HEK293 (cell line): ENCODE measurements at regions not wholly inside any gene's neighbourhood (a gene's known extent, or its start where the extent isn't known, plus 50 kb on each side); places are given as distances from the start of the nearest gene placed in this dataset.
"Not testable (repeated sequence)": the region's sequence is repeated elsewhere in the genome, so short reads cannot be mapped to it uniquely, and the experiment has no call there.

Source experiments
- CTCF ChIA-PET: fragments of 350-600 bp; formaldehyde crosslinking; extraction: SDS; loops from one replicate; lab custom pipeline; 2021; ENCODE audit warnings: antibody characterized with exemption; lab: Yijun Ruan, JAX
- POLR2A ChIA-PET: fragments of 300-600 bp; formaldehyde crosslinking; extraction: SDS; loops from one replicate; lab custom pipeline; 2020; ENCODE audit warnings: antibody characterized with exemption, inconsistent platforms; lab: Yijun Ruan, JAX
- H3K27ac ChIP-seq: fragments of 200-500 bp; sonication (Bioruptor generic); 2 replicates; pipeline ENCODE4 v1.5.1; 2014; ENCODE audit warnings: low read depth, low read length, control low read depth, inconsistent platforms; ENCODE audit errors: extremely low read depth
- H3K36me3 ChIP-seq, 2 experiments: fragments of 200-500 bp in 1 of 2; sonication (Bioruptor generic) in 1 of 2; 1 replicate in 1 of 2; 2 replicates in 1 of 2; pipeline ENCODE4 v1.5.1; 2014 to 2017; ENCODE audit warnings: inconsistent platforms in 2 of 2, low read length in 2 of 2; ENCODE audit not compliant: control insufficient read depth in 2 of 2, insufficient read depth in 1 of 2
- H3K4me1 ChIP-seq: fragments of 200-500 bp; sonication (Bioruptor generic); 2 replicates; pipeline ENCODE4 v1.5.1; 2014; ENCODE audit warnings: mild to moderate bottlenecking, low read length, inconsistent platforms; ENCODE audit not compliant: control insufficient read depth, insufficient read depth
- H3K4me3 ChIP-seq: 2 replicates; pipeline ENCODE4 v1.5.1; 2011; ENCODE audit warnings: low read depth, mild to moderate bottlenecking, control low read depth, low read length, moderate library complexity
- H3K9me3 ChIP-seq: fragments of 200-500 bp; sonication (Bioruptor generic); 2 replicates; pipeline ENCODE4 v1.5.1; 2014; ENCODE audit warnings: low read depth, low read length, inconsistent platforms; ENCODE audit not compliant: control insufficient read depth, insufficient read depth
- EGR2 ChIP-seq: fragments of 450-650 bp; formaldehyde crosslinking; IDR thresholded peaks from 2 replicates; pipeline ENCODE4 v1.5.1; 2016; ENCODE audit warnings: low read depth, missing biosample characterization, missing genetic modification characterization
- HOXA7 ChIP-seq: sonication (generic); formaldehyde crosslinking; IDR thresholded peaks from 2 replicates; pipeline ENCODE4 v1.8.1; 2022; ENCODE audit warnings: missing genetic modification reagents, borderline replicate concordance
- SALL2 ChIP-seq: fragments of 450-650 bp; formaldehyde crosslinking; IDR thresholded peaks from 2 replicates; pipeline ENCODE4 v1.5.0; 2017; ENCODE audit warnings: missing biosample characterization, mild to moderate bottlenecking, missing genetic modification characterization, borderline replicate concordance
- YY2 ChIP-seq: fragments of 450-650 bp; formaldehyde crosslinking; IDR thresholded peaks from 2 replicates; pipeline ENCODE4 v1.5.1; 2016; ENCODE audit warnings: missing biosample characterization, missing genetic modification characterization
- ZBTB6 ChIP-seq: fragments of 450-650 bp; formaldehyde crosslinking; IDR thresholded peaks from 2 replicates; pipeline ENCODE4 v1.5.1; 2017; ENCODE audit warnings: missing biosample characterization, missing genetic modification characterization
- ZNF140 ChIP-seq: fragments of 450-650 bp; formaldehyde crosslinking; IDR thresholded peaks from 2 replicates; pipeline ENCODE4 v1.5.1; 2016; ENCODE audit warnings: missing biosample characterization, missing genetic modification characterization
- ZNF202 ChIP-seq: fragments of 450-650 bp; formaldehyde crosslinking; IDR thresholded peaks from 2 replicates; pipeline ENCODE4 v1.5.1; 2016; ENCODE audit warnings: missing biosample characterization, missing genetic modification characterization, borderline replicate concordance
- ZNF239 ChIP-seq: fragments of 450-650 bp; formaldehyde crosslinking; IDR thresholded peaks from 2 replicates; pipeline ENCODE4 v1.5.1; 2016; ENCODE audit warnings: missing biosample characterization, missing genetic modification characterization
- ZNF248 ChIP-seq: fragments of 450-650 bp; formaldehyde crosslinking; IDR thresholded peaks from 2 replicates; pipeline ENCODE4 v1.5.1; 2017; ENCODE audit warnings: missing biosample characterization, missing genetic modification characterization
- ZNF274 ChIP-seq, 2 experiments: fragments of 200-500 bp in 1 of 2; fragments of 450-650 bp in 1 of 2; sonication (Bioruptor generic) in 1 of 2; formaldehyde crosslinking in 1 of 2; IDR thresholded peaks; 2 replicates each; pipeline versions ENCODE4 v1.5.1 to v1.6.1; 2014 to 2016; ENCODE audit warnings: borderline replicate concordance in 1 of 2, inconsistent platforms in 1 of 2, low read length in 1 of 2, missing biosample characterization in 1 of 2, missing genetic modification characterization in 1 of 2
- ZNF335 ChIP-seq: fragments of 450-650 bp; formaldehyde crosslinking; conservative IDR thresholded peaks from 2 replicates; pipeline ENCODE4 v1.5.1; 2016; ENCODE audit warnings: missing biosample characterization, missing genetic modification characterization
- ZNF692 ChIP-seq: fragments of 450-650 bp; formaldehyde crosslinking; IDR thresholded peaks from 2 replicates; pipeline ENCODE4 v1.5.1; 2016; ENCODE audit warnings: missing biosample characterization, missing genetic modification characterization
- ZNF830 ChIP-seq: fragments of 450-650 bp; IDR thresholded peaks from 2 replicates; pipeline ENCODE4 v1.5.0; 2018; ENCODE audit warnings: missing biosample characterization, missing genetic modification characterization, low read depth, mild to moderate bottlenecking, moderate library complexity
- TF ChIP-seq, protein P1 (sequence below): fragments of 450-650 bp; formaldehyde crosslinking; IDR thresholded peaks from 2 replicates; pipeline ENCODE4 v1.5.1; 2016; ENCODE audit warnings: missing biosample characterization, missing genetic modification characterization

- H3K4me1 ChIP-seq, H3K27ac ChIP-seq, H3K4me3 ChIP-seq, CTCF ChIA-PET, POLR2A ChIA-PET, H3K9me3 ChIP-seq, H3K36me3 ChIP-seq: not testable (repeated sequence)
Measured at GRCh38 chr16:62724670-62725269, 688.5 kb upstream of the CDH8 start.

- no peak overlapping the region for H3K27ac ChIP-seq
- POLR2A ChIA-PET: no interaction called here
- H3K36me3 ChIP-seq: no peaks in the 10 kb centered on the region
- CTCF ChIA-PET: no interaction called here
- H3K4me3 ChIP-seq: no peak overlapping the region
- H3K4me1 ChIP-seq: no peaks in the 10 kb centered on the region
- H3K9me3 ChIP-seq: no peaks in the 10 kb centered on the region
- TF ChIP-seq ZNF335 (tag by site-specific recombination): no peak
- TF ChIP-seq, protein P1, sequence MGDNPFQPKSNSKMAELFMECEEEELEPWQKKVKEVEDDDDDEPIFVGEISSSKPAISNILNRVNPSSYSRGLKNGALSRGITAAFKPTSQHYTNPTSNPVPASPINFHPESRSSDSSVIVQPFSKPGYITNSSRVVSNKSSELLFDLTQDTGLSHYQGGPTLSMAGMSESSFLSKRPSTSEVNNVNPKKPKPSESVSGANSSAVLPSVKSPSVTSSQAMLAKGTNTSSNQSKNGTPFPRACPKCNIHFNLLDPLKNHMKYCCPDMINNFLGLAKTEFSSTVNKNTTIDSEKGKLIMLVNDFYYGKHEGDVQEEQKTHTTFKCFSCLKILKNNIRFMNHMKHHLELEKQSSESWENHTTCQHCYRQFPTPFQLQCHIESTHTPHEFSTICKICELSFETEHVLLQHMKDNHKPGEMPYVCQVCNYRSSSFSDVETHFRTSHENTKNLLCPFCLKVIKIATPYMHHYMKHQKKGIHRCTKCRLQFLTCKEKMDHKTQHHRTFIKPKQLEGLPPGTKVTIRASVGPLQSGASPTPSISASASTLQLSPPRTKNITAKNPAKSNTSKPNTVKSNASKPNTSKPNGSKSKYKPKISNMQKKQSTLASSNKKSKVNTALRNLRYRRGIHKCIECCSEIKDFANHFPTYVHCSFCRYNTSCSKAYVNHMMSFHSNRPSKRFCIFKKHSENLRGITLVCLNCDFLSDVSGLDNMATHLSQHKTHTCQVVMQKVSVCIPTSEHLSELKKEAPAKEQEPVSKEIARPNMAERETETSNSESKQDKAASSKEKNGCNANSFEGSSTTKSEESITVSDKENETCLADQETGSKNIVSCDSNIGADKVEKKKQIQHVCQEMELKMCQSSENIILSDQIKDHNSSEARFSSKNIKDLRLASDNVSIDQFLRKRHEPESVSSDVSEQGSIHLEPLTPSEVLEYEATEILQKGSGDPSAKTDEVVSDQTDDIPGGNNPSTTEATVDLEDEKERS (tag by site-specific recombination): no peak
- no peak for TF ChIP-seq EGR2
- no peak for TF ChIP-seq ZBTB6 (tag by site-specific recombination)
- no peak for TF ChIP-seq ZNF140 (tag by site-specific recombination)
- TF ChIP-seq ZNF239: no peak
- TF ChIP-seq ZNF692 (tag by site-specific recombination): no peak
- no peak for TF ChIP-seq YY2 (tag by site-specific recombination)
- TF ChIP-seq HOXA7 (CRISPR knock-in tag): no peak
- no peak for TF ChIP-seq ZNF202
- no peak for TF ChIP-seq SALL2
- TF ChIP-seq ZNF248 (tag by site-specific recombination): no peak
- TF ChIP-seq ZNF274 (IDR thresholded peaks at IDR 0.05; ENCODE audit: low read length): no peak
- no peak for TF ChIP-seq ZNF274 (tag by site-specific recombination; IDR thresholded peaks at IDR 0.05; ENCODE audit: borderline replicate concordance)
Measured at GRCh38 chr16:62720651-62721050, 684.4 kb upstream of the CDH8 start.

DNA sequence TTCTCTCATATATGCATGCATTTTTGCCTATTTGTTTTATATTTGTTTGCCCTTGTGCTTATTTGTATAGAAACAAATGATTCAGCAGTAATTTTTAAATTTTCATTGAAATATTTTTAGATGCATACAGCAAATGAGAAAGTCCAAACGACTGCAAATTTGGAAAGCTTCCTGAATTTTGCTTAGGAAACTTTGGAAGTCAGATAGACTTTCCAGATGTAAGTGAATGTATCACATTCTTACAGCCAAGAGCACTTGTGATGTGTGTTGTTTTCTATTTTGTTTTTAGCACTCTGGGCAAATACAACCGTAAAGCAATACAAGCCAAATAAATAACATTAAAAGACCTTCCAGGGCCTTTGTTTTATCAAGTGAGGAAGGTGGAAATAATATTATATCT is 680.8 kb upstream of the CDH8 start:
- no peaks in the 10 kb centered on the region for H3K36me3 ChIP-seq
- TF ChIP-seq ZNF830 (tag by site-specific recombination): no peak
- no peak overlapping the region for H3K27ac ChIP-seq
- ChIA-PET CTCF (no interaction called here), POLR2A (no interaction called here)
- no peaks in the 10 kb centered on the region for H3K4me1 ChIP-seq
- H3K4me3 ChIP-seq: no peak overlapping the region
- no peaks in the 10 kb centered on the region for H3K9me3 ChIP-seq
